ENCODE measurements at regions not wholly inside any gene's neighbourhood (a gene's known extent, or its start where the extent isn't known, plus 50 kb on each side); places are given as distances from the start of the nearest gene placed in this dataset.

GRCh38 chr5:40356248-40356647 lies 323.5 kb upstream of the PTGER4 start:
- H3K79me2 ChIP-seq (ENCODE audit: low read length), result no peaks in the 10 kb centered on the region
- no peak overlapping the region for H3K27ac ChIP-seq (ENCODE audit: low read length)
- no peak overlapping the region for H3K9ac ChIP-seq (ENCODE audit: low read length)
- no peaks in the 10 kb centered on the region for H3K4me1 ChIP-seq (ENCODE audit: low read length)
- no peaks in the 10 kb centered on the region for H3K36me3 ChIP-seq (replicated peaks; ENCODE audit: insufficient read depth, low read length)
- no peaks in the 10 kb centered on the region for H3K27me3 ChIP-seq (replicated peaks; ENCODE audit: insufficient read depth, low read length)
- no peaks in the 10 kb centered on the region for H3K9me3 ChIP-seq (replicated peaks; ENCODE audit: insufficient read depth, low read length)
- H3K4me3 ChIP-seq (ENCODE audit: low read length), result no peak overlapping the region
- TF ChIP-seq CTCF (IDR thresholded peaks at IDR 0.05; ENCODE audit: low read length) (no peak), EZH2phosphoT487 (IDR thresholded peaks at IDR 0.05; ENCODE audit: low read length) (no peak), EZH2 (optimal IDR thresholded peaks at IDR 0.05; ENCODE audit: low read depth, low read length) (no peak)
- no peak overlapping the region for H3K4me2 ChIP-seq (ENCODE audit: low read depth, low read length)
- H4K20me1 ChIP-seq (ENCODE audit: insufficient read depth, low read length), result no peaks in the 10 kb centered on the region
- no peaks in the 10 kb centered on the region for H3F3A ChIP-seq (ENCODE audit: insufficient read depth, low read length)
- no peak for DNase-seq
- H2AFZ ChIP-seq (ENCODE audit: low read length), result no peak overlapping the region
- H3K9me2 ChIP-seq (replicated peaks; ENCODE audit: insufficient read depth, low read length), result no peaks in the 10 kb centered on the region

GRCh38 chr5:40355846-40356245 lies 323.9 kb upstream of the PTGER4 start:
- no peaks in the 10 kb centered on the region for H3K36me3 ChIP-seq (replicated peaks; ENCODE audit: insufficient read depth, low read length)
- TF ChIP-seq CTCF (IDR thresholded peaks at IDR 0.05; ENCODE audit: low read length) (no peak), EZH2phosphoT487 (IDR thresholded peaks at IDR 0.05; ENCODE audit: low read length) (no peak), EZH2 (optimal IDR thresholded peaks at IDR 0.05; ENCODE audit: low read depth, low read length) (no peak)
- no peaks in the 10 kb centered on the region for H3K9me3 ChIP-seq (replicated peaks; ENCODE audit: insufficient read depth, low read length)
- H2AFZ ChIP-seq (ENCODE audit: low read length), result no peak overlapping the region
- H3K4me1 ChIP-seq (ENCODE audit: low read length), result no peaks in the 10 kb centered on the region
- no peaks in the 10 kb centered on the region for H3F3A ChIP-seq (ENCODE audit: insufficient read depth, low read length)
- H3K9ac ChIP-seq (ENCODE audit: low read length), result no peak overlapping the region
- no peak overlapping the region for H3K4me2 ChIP-seq (ENCODE audit: low read depth, low read length)
- H3K27ac ChIP-seq (ENCODE audit: low read length), result no peak overlapping the region
- no peak overlapping the region for H3K4me3 ChIP-seq (ENCODE audit: low read length)
- H4K20me1 ChIP-seq (ENCODE audit: insufficient read depth, low read length), result no peaks in the 10 kb centered on the region
- H3K79me2 ChIP-seq (ENCODE audit: low read length), result no peaks in the 10 kb centered on the region
- no peaks in the 10 kb centered on the region for H3K27me3 ChIP-seq (replicated peaks; ENCODE audit: insufficient read depth, low read length)
- no peak for DNase-seq
- H3K9me2 ChIP-seq (replicated peaks; ENCODE audit: insufficient read depth, low read length), result no peaks in the 10 kb centered on the region

GRCh38 chr5:40355181-40355580 lies 324.5 kb upstream of the PTGER4 start:
- Histone ChIP-seq H3K4me3 (ENCODE audit: low read length) (no peak overlapping the region), H3K27me3 (replicated peaks; ENCODE audit: insufficient read depth, low read length) (no peaks in the 10 kb centered on the region), H3K4me2 (ENCODE audit: low read depth, low read length) (no peak overlapping the region), H2AFZ (ENCODE audit: low read length) (no peak overlapping the region), H3K4me1 (ENCODE audit: low read length) (no peaks in the 10 kb centered on the region), H3K9me3 (replicated peaks; ENCODE audit: insufficient read depth, low read length) (no peaks in the 10 kb centered on the region), H3K9me2 (replicated peaks; ENCODE audit: insufficient read depth, low read length) (no peaks in the 10 kb centered on the region), H3K79me2 (ENCODE audit: low read length) (no peaks in the 10 kb centered on the region), H4K20me1 (ENCODE audit: insufficient read depth, low read length) (no peaks in the 10 kb centered on the region), H3K9ac (ENCODE audit: low read length) (no peak overlapping the region), H3K36me3 (replicated peaks; ENCODE audit: insufficient read depth, low read length) (no peaks in the 10 kb centered on the region), H3K27ac (ENCODE audit: low read length) (no peak overlapping the region), H3F3A (ENCODE audit: insufficient read depth, low read length) (no peaks in the 10 kb centered on the region)
- TF ChIP-seq EZH2 (optimal IDR thresholded peaks at IDR 0.05; ENCODE audit: low read depth, low read length) (no peak), EZH2phosphoT487 (IDR thresholded peaks at IDR 0.05; ENCODE audit: low read length) (no peak), CTCF (IDR thresholded peaks at IDR 0.05; ENCODE audit: low read length) (no peak)
- DNase-seq, result no peak

All from MM.1S (cell line).